LNCAP (cell line): ENCODE measurements at regions not wholly inside any gene's neighbourhood (a gene's known extent, or its start where the extent isn't known, plus 50 kb on each side); places are given as distances from the start of the nearest gene placed in this dataset.

Source experiments
- TF ChIP-seq, protein P1 (sequence below): fragments of 450-650 bp; IDR thresholded peaks from 2 replicates; pipeline ENCODE4 v1.5.1; 2017; ENCODE audit warnings: mild to moderate bottlenecking

DNA sequence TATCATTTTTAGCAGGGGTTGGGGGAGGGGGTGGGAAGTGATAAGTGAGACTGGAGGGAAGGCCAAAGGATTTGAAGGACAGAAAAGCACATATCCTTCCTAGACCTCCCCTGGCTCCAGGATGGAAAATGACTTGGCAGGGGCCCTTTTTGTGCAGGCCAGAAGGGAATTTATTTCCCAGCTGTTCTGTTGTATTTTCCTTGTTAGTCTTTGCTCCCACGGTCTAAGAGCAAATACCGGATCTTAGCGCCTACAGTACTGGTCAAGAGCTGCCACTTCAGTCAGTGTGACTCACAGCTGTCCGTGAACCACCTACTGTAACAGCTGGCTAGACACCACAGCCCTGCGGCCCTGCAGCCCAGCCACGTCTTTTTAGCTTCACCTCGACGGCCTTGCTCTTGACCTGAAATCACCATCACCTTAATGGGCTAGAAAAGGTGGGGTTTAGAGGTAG is 51.0 kb upstream of the ERRFI1 start:
- TF ChIP-seq, protein P1, sequence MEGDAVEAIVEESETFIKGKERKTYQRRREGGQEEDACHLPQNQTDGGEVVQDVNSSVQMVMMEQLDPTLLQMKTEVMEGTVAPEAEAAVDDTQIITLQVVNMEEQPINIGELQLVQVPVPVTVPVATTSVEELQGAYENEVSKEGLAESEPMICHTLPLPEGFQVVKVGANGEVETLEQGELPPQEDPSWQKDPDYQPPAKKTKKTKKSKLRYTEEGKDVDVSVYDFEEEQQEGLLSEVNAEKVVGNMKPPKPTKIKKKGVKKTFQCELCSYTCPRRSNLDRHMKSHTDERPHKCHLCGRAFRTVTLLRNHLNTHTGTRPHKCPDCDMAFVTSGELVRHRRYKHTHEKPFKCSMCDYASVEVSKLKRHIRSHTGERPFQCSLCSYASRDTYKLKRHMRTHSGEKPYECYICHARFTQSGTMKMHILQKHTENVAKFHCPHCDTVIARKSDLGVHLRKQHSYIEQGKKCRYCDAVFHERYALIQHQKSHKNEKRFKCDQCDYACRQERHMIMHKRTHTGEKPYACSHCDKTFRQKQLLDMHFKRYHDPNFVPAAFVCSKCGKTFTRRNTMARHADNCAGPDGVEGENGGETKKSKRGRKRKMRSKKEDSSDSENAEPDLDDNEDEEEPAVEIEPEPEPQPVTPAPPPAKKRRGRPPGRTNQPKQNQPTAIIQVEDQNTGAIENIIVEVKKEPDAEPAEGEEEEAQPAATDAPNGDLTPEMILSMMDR: no peak

DNA sequence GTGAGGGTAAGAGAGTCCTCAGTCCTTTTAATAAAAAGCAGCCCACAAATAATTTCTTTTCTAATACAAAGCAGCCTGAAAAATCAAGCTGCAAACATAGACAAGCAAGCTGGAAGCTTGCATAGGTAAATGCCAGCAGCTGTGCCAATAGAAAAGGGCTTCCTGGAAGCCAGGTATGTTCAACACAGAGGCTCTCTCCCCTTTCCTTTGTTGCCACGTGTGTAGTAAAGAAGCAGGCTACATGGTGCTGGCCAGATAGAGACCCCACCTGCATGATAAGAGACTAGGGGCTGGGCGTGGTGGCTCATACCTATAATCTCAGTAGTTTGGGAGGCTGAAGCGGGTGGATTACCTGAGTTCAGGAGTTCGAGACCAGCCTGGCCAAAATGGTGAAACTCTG is 50.1 kb upstream of the ERRFI1 start:
- TF ChIP-seq, protein P1: no peak
